ENCODE measurements at regions not wholly inside any gene's neighbourhood (a gene's known extent, or its start where the extent isn't known, plus 50 kb on each side); places are given as distances from the start of the nearest gene placed in this dataset.

GRCh38 chr5:167985373-167985772 lies 306.1 kb upstream of the WWC1 start:
- H3K9me3 ChIP-seq (ENCODE audit: control insufficient read depth in 4 of 4, low read length in 3 of 4) = no peaks in the 10 kb centered on the region
- H3K36me3 ChIP-seq (ENCODE audit: control insufficient read depth in 4 of 4, insufficient read depth in 3 of 4, low read depth in 1 of 4, low read length in 3 of 4) = no peaks in the 10 kb centered on the region
- H3K9ac ChIP-seq (ENCODE audit: low read depth in 1 of 2, low read length in 2 of 2) = no peak overlapping the region
- no peak overlapping the region for H3K4me3 ChIP-seq (ENCODE audit: low read depth in 1 of 3, low read length in 3 of 3)
- no peak for DNase-seq (ENCODE audit: low spot score)
- H3K27ac ChIP-seq (ENCODE audit: low read depth in 1 of 2, low read length in 2 of 2) = no peak overlapping the region
- TF ChIP-seq YY1 (IDR thresholded peaks at IDR 0.05) = no peak
- peak; percentile 60 for TF ChIP-seq SP1 (IDR thresholded peaks at IDR 0.05)
- peak in 1 of 2 donors; percentile 54 for TF ChIP-seq RXRA (IDR thresholded peaks at IDR 0.05)
- peak in 1 of 2 donors; percentile 77 for TF ChIP-seq HNF4A (conservative IDR thresholded peaks at IDR 0.05)
- TF ChIP-seq HNF4G (IDR thresholded peaks at IDR 0.05) = peak; percentile 31
- 20% methylated on average over 8 of the region's 8 CpGs for WGBS
- peaks cover 0 to 4% (median 0%) of the 10 kb centered on the region in 4 donors for H3K4me1 ChIP-seq (ENCODE audit: control insufficient read depth in 4 of 4, insufficient read depth in 4 of 4, low read length in 3 of 4)
- H3K27me3 ChIP-seq (ENCODE audit: control insufficient read depth in 4 of 4, insufficient read depth in 4 of 4, low read length in 3 of 4) = peaks cover 0 to 6% (median 0%) of the 10 kb centered on the region in 4 donors

- H3K27me3 ChIP-seq (ENCODE audit: control insufficient read depth in 4 of 4, insufficient read depth in 4 of 4, low read length in 3 of 4) = peaks cover 0 to 11% (median 0%) of the 10 kb centered on the region in 4 donors
- H3K9ac ChIP-seq (ENCODE audit: low read depth in 1 of 2, low read length in 2 of 2) = no peak overlapping the region
- no peak overlapping the region for H3K27ac ChIP-seq (ENCODE audit: low read depth in 1 of 2, low read length in 2 of 2)
- no peak overlapping the region for H3K4me3 ChIP-seq (ENCODE audit: low read depth in 1 of 3, low read length in 3 of 3)
- H3K4me1 ChIP-seq (ENCODE audit: control insufficient read depth in 4 of 4, insufficient read depth in 4 of 4, low read length in 3 of 4) = peaks cover 0 to 4% (median 0%) of the 10 kb centered on the region in 4 donors
- DNase-seq (ENCODE audit: low spot score) = no peak
- WGBS = 70% methylated on average over 12 of the region's 12 CpGs
- no peaks in the 10 kb centered on the region for H3K36me3 ChIP-seq (ENCODE audit: control insufficient read depth in 4 of 4, insufficient read depth in 3 of 4, low read depth in 1 of 4, low read length in 3 of 4)
- no peaks in the 10 kb centered on the region for H3K9me3 ChIP-seq (ENCODE audit: control insufficient read depth in 4 of 4, low read length in 3 of 4)
- TF ChIP-seq HNF4A (conservative IDR thresholded peaks at IDR 0.05) = no peak
Measured at GRCh38 chr5:167987490-167988280, 303.8 kb upstream of the WWC1 start.

- no peak overlapping the region for H3K27ac ChIP-seq (ENCODE audit: low read depth in 1 of 2, low read length in 2 of 2)
- no peaks in the 10 kb centered on the region for H3K9me3 ChIP-seq (ENCODE audit: control insufficient read depth in 4 of 4, low read length in 3 of 4)
- H3K4me3 ChIP-seq (ENCODE audit: low read depth in 1 of 3, low read length in 3 of 3) = no peak overlapping the region
- H3K36me3 ChIP-seq (ENCODE audit: control insufficient read depth in 4 of 4, insufficient read depth in 3 of 4, low read depth in 1 of 4, low read length in 3 of 4) = no peaks in the 10 kb centered on the region
- peaks cover 0 to 7% (median 0%) of the 10 kb centered on the region in 4 donors for H3K27me3 ChIP-seq (ENCODE audit: control insufficient read depth in 4 of 4, insufficient read depth in 4 of 4, low read length in 3 of 4)
- no peak for DNase-seq (ENCODE audit: low spot score)
- TF ChIP-seq ATF3 (IDR thresholded peaks at IDR 0.05) (no peak), JUND (IDR thresholded peaks at IDR 0.05) (no peak), HNF4G (IDR thresholded peaks at IDR 0.05) (no peak), HNF4A (conservative IDR thresholded peaks at IDR 0.05) (no peak), SP1 (IDR thresholded peaks at IDR 0.05) (no peak)
- 78% methylated on average over 11 of the region's 11 CpGs for whole genome bisulfite sequencing
- H3K9ac ChIP-seq (ENCODE audit: low read depth in 1 of 2, low read length in 2 of 2) = no peak overlapping the region
- no peaks in the 10 kb centered on the region for H3K4me1 ChIP-seq (ENCODE audit: control insufficient read depth in 4 of 4, insufficient read depth in 4 of 4, low read length in 3 of 4)
Measured at GRCh38 chr5:167992868-167993267, 298.6 kb upstream of the WWC1 start.

- TF ChIP-seq HNF4G (IDR thresholded peaks at IDR 0.05) = no peak
- no peak for TF ChIP-seq FOXA2 (IDR thresholded peaks at IDR 0.05)
- TF ChIP-seq TAF1 (conservative IDR thresholded peaks at IDR 0.05) = no peak
- no peak for TF ChIP-seq SP1 (IDR thresholded peaks at IDR 0.05)
- TF ChIP-seq GABPA (IDR thresholded peaks at IDR 0.05 in 1 of 2, conservative IDR thresholded peaks at IDR 0.05 in 1 of 2) = no peak
- no peak for TF ChIP-seq ZBTB33 (IDR thresholded peaks at IDR 0.05)
- TF ChIP-seq HNF4A (conservative IDR thresholded peaks at IDR 0.05) = no peak
- TF ChIP-seq RXRA (IDR thresholded peaks at IDR 0.05) = no peak
- no peak overlapping the region for H3K4me3 ChIP-seq (ENCODE audit: low read depth in 1 of 3, low read length in 3 of 3)
- H3K36me3 ChIP-seq (ENCODE audit: control insufficient read depth in 4 of 4, insufficient read depth in 3 of 4, low read depth in 1 of 4, low read length in 3 of 4) = no peaks in the 10 kb centered on the region
- peaks cover 0 to 5% (median 0%) of the 10 kb centered on the region in 4 donors for H3K27me3 ChIP-seq (ENCODE audit: control insufficient read depth in 4 of 4, insufficient read depth in 4 of 4, low read length in 3 of 4)
- no peaks in the 10 kb centered on the region for H3K9me3 ChIP-seq (ENCODE audit: control insufficient read depth in 4 of 4, low read length in 3 of 4)
- no peak overlapping the region for H3K9ac ChIP-seq (ENCODE audit: low read depth in 1 of 2, low read length in 2 of 2)
- no peak for DNase-seq (ENCODE audit: low spot score)
- 75% methylated on average over 3 of the region's 3 CpGs for WGBS
- H3K4me1 ChIP-seq (ENCODE audit: control insufficient read depth in 4 of 4, insufficient read depth in 4 of 4, low read length in 3 of 4) = no peaks in the 10 kb centered on the region
- H3K27ac ChIP-seq (ENCODE audit: low read depth in 1 of 2, low read length in 2 of 2) = no peak overlapping the region
Measured at GRCh38 chr5:167993771-167994170, 297.7 kb upstream of the WWC1 start.

All from liver (tissue), 7 donors.